ENCODE measurements at regions not wholly inside any gene's neighbourhood (a gene's known extent, or its start where the extent isn't known, plus 50 kb on each side); places are given as distances from the start of the nearest gene placed in this dataset.
A peak's percentile ranks its signal among the peaks of the same experiment; 100 is the strongest.

DNA sequence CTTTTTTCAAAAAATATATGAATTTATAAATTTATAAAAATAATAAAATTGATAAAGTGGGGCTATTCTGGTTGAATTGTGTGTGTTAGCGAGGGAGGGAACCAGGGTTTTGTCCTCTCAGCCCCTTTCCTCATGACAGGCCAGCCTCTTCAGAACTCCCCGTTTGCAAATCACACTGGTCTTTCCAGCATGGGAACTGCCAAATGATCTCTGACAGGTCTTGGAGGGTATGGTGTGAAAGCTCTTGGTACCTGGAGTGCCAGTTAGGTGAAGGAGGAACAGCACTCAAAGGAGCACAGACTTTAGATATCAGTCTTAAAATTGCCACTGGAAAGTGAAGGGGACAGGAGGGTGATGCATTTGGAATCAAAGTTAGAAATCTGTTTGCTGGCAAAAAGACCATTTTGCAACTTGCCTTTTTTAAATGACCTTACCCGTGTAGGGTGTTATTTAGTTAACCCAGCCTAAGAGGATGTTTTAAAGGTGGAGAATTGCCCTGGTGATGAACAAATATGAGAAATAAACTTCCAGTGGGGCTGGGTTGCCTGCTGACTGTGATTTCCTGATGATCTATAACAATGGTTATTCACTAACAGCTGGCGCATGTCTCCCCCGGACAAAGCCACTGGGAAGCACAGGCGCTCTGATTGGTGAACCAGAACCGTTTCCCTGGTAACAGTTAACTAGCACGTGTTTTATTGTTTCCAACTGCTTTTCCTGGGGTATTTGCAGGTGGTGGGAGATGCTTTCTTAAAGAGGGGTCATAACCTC lies 85.3 kb upstream of the EFEMP1 start:
- Histone ChIP-seq H3K27ac (ENCODE audit: extremely low read depth, low read depth, low read length) (no peak overlapping the region), H3K9me3 (ENCODE audit: control insufficient read depth, insufficient read depth, low read depth, low read length) (no peaks in the 10 kb centered on the region), H3K36me3 (ENCODE audit: control insufficient read depth in 2 of 2, insufficient read depth in 1 of 2, low read length in 2 of 2) (no peaks in the 10 kb centered on the region), H3K4me3 (ENCODE audit: low read depth, low read length) (no peak overlapping the region), H3K4me1 (ENCODE audit: control insufficient read depth, insufficient read depth, low read length) (no peaks in the 10 kb centered on the region)
- TF ChIP-seq ZIC2 (tag by site-specific recombination; IDR thresholded peaks at IDR 0.05) (peak; percentile 17; the same call in 1 of the 2 replicates), ZBTB7A (tag by site-specific recombination; IDR thresholded peaks at IDR 0.05; ENCODE audit: low read depth) (no peak)
- ChIA-PET POLR2A (no interaction called here), CTCF (interaction anchor here (1.0 to 3.9 kb wide), 4 partner anchors 44 to 291 kb away, joined by 6 to 27 read pairs (median 15); no protein-coding TSS in a partner anchor)

GRCh38 chr2:56009758-56010458 lies 86.3 kb upstream of the EFEMP1 start:
- Histone ChIP-seq H3K36me3 (ENCODE audit: control insufficient read depth in 2 of 2, insufficient read depth in 1 of 2, low read length in 2 of 2) (no peaks in the 10 kb centered on the region), H3K27ac (ENCODE audit: extremely low read depth, low read depth, low read length) (no peak overlapping the region), H3K4me3 (ENCODE audit: low read depth, low read length) (no peak overlapping the region), H3K9me3 (ENCODE audit: control insufficient read depth, insufficient read depth, low read depth, low read length) (no peaks in the 10 kb centered on the region), H3K4me1 (ENCODE audit: control insufficient read depth, insufficient read depth, low read length) (no peaks in the 10 kb centered on the region)
- peak; percentile 57 for TF ChIP-seq ZNF654 (tag by site-specific recombination; IDR thresholded peaks at IDR 0.05; ENCODE audit: low read depth)
- TF ChIP-seq ZNF629 (tag by site-specific recombination; IDR thresholded peaks at IDR 0.05), result no peak
- CTCF ChIA-PET, result interaction anchor here (0.7 to 3.9 kb wide), 17 partner anchors 17 to 1492 kb away, joined by 3 to 27 read pairs (median 3); no protein-coding TSS in a partner anchor
- POLR2A ChIA-PET, result no interaction called here

DNA sequence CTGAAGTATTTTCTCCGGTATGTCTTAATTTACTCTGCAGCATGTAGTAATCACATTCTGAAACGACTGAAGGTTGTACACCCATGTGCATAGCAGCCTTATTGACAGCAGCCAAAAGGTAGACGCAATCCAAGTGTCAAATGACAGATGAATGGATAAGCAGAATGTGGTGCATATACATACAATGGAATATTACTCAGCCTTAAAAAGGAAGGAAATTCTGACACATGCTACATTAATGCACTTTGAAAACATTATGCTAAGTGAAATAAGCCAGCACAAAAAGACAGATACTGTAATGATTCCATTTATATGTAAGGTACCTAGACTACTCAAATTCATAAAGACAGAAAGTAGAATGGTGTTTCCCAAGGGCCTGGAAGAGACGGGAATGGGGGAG lies 88.0 kb upstream of the EFEMP1 start:
- no peaks in the 10 kb centered on the region for H3K9me3 ChIP-seq (ENCODE audit: control insufficient read depth, insufficient read depth, low read depth, low read length)
- H3K4me1 ChIP-seq (ENCODE audit: control insufficient read depth, insufficient read depth, low read length), result peaks cover 4% of the 10 kb centered on the region; the same call in 1 of the 2 replicates
- POLR2A ChIA-PET, result no interaction called here
- H3K27ac ChIP-seq (ENCODE audit: extremely low read depth, low read depth, low read length), result no peak overlapping the region
- no peak overlapping the region for H3K4me3 ChIP-seq (ENCODE audit: low read depth, low read length)
- TF ChIP-seq ZNF146 (tag by site-specific recombination; IDR thresholded peaks at IDR 0.05) (peak; percentile 35; the same call in 1 of the 2 replicates), ZNF639 (tag by site-specific recombination; IDR thresholded peaks at IDR 0.05) (no peak)
- H3K36me3 ChIP-seq (ENCODE audit: control insufficient read depth in 2 of 2, insufficient read depth in 1 of 2, low read length in 2 of 2), result no peaks in the 10 kb centered on the region
- CTCF ChIA-PET, result interaction anchor here (0.6 to 3.9 kb wide), 4 partner anchors 9 to 353 kb away, joined by 4 to 27 read pairs (median 6); no protein-coding TSS in a partner anchor

DNA sequence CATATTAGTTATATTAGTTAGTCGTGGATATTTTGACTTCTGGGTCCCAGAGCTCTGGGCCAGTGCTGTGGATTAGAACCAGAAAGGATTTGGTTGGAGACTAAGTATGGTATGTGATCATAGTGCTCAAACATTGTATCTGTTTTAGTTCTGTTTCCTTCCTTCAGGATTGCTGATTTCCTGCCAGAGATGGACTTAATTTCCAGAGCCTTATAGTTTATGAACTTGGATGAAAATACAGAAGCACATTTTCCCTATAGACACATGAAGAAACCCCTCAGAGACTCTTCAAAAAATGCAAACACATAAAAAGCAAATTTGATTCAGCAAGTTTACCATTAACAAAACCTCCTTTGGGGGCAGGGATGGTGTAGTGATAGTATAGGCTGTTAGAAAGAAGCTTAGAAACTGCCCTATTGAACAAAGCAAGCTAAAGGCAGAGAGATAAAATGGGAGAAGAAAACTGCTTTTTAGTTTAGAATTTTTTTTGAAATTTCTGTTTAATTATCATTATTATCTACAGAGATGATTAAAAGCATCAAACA lies 88.7 kb upstream of the EFEMP1 start:
- CTCF ChIA-PET, result interaction anchor here (0.6 to 3.9 kb wide), 2 partner anchors 241 to 353 kb away, joined by 5 to 27 read pairs; no protein-coding TSS in a partner anchor

More for the DNA sequence above, 88.7 kb upstream of the EFEMP1 start:
- Histone ChIP-seq H3K36me3 (ENCODE audit: control insufficient read depth in 2 of 2, insufficient read depth in 1 of 2, low read length in 2 of 2) (no peaks in the 10 kb centered on the region), H3K27ac (ENCODE audit: extremely low read depth, low read depth, low read length) (no peak overlapping the region), H3K4me1 (ENCODE audit: control insufficient read depth, insufficient read depth, low read length) (peaks cover 4% of the 10 kb centered on the region; the same call in 1 of the 2 replicates), H3K9me3 (ENCODE audit: control insufficient read depth, insufficient read depth, low read depth, low read length) (no peaks in the 10 kb centered on the region), H3K4me3 (ENCODE audit: low read depth, low read length) (no peak overlapping the region)
- TF ChIP-seq SCRT2 (tag by site-specific recombination; IDR thresholded peaks at IDR 0.05) (no peak), ZNF654 (tag by site-specific recombination; IDR thresholded peaks at IDR 0.05; ENCODE audit: low read depth) (no peak), ZBTB11 (tag by site-specific recombination; conservative IDR thresholded peaks at IDR 0.05; ENCODE audit: low read depth) (no peak), ZNF518A (tag by site-specific recombination; conservative IDR thresholded peaks at IDR 0.05; ENCODE audit: low read depth) (no peak)
- TF ChIP-seq, protein P1, sequence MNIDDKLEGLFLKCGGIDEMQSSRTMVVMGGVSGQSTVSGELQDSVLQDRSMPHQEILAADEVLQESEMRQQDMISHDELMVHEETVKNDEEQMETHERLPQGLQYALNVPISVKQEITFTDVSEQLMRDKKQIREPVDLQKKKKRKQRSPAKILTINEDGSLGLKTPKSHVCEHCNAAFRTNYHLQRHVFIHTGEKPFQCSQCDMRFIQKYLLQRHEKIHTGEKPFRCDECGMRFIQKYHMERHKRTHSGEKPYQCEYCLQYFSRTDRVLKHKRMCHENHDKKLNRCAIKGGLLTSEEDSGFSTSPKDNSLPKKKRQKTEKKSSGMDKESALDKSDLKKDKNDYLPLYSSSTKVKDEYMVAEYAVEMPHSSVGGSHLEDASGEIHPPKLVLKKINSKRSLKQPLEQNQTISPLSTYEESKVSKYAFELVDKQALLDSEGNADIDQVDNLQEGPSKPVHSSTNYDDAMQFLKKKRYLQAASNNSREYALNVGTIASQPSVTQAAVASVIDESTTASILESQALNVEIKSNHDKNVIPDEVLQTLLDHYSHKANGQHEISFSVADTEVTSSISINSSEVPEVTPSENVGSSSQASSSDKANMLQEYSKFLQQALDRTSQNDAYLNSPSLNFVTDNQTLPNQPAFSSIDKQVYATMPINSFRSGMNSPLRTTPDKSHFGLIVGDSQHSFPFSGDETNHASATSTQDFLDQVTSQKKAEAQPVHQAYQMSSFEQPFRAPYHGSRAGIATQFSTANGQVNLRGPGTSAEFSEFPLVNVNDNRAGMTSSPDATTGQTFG (tag by site-specific recombination; IDR thresholded peaks at IDR 0.05; ENCODE audit: borderline replicate concordance), result no peak
- POLR2A ChIA-PET, result no interaction called here
